NCI-H345 (cell line): ENCODE measurements at regions not wholly inside any gene's neighbourhood (a gene's known extent, or its start where the extent isn't known, plus 50 kb on each side); places are given as distances from the start of the nearest gene placed in this dataset.
"Not testable (repeated sequence)": the region's sequence is repeated elsewhere in the genome, so short reads cannot be mapped to it uniquely, and the experiment has no call there.

Experiments
- DNase-seq: peaks from one replicate; lab custom pipeline; 2025; lab: John Stamatoyannopoulos, UW

DNA sequence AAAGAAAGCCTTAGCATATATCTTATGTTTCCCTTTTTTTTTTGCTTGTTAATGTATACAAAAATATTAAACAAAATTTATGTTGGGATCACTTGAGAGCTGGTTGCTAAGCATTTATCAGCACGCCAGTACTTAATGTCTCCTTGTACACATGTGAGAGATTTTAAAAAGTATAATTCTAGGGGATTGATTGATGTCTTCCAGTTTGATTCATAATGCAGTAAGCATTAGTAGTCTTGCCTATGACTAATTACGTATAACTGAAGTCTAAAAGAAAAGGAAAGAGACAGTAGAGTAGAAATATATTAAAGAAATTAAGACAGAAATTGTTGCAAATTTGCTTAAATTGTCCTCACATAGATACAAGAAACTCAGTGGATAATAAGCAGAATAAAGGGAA, 1630.4 kb upstream of the B3GALT2 start:
- DNase-seq = no peak

DNA sequence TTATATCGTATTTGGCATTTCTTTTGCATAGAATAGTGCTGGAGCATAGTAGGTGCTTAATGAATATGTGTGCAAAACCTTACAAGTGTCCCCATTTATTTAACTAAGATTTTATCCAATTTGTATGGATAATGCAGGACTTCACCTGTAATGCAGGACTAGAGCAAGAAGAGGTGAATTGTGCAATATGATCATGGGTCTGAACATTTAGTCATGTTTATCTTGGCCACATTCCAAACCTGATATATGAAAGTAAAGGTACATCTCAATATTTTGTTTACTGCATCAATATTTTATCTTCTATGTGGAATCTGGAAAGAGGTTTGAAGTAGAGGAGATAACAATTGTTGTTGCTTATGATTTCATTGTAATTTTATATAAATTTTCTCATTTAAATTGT, 1626.7 kb upstream of the B3GALT2 start:
- peak; percentile 22 for DNase-seq

DNA sequence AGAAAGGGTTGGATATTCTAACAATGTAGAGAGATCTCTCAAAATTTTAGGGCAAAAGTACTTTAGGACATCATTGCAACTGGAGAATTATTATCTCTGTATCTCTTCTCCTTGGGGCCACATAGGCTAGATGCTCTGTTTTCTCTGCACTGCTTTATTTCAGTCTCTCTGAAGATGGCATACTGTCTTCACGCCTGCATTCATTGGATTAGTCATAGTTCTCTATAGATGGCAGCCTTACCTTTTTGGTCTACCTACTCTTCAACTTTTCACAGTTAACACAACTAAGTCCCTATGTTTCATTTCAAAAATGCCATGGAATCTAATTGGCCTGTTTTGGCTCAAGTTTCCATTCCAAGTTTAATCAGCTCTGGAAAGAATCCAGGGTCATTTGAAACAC, 1623.3 kb upstream of the B3GALT2 start:
- no peak for DNase-seq

DNA sequence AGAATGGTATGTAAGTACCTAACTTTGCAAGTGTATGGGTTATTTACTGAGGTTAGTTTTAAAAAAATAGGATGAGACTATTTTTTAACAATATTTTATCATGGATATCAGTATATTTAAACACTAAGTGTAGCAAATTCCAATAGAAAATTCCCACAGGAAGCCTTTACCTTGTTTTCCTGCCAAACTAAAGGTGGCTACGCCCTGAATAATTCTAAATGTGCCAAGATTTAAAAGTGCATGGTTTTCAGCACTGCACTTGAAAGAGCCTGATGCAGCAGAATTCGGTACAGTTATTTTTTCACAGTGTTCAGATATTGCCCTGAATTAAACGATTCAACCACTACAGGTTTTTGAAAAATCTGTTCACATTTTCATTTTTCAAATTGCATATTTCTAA, 1622.8 kb upstream of the B3GALT2 start:
- DNase-seq = no peak

DNA sequence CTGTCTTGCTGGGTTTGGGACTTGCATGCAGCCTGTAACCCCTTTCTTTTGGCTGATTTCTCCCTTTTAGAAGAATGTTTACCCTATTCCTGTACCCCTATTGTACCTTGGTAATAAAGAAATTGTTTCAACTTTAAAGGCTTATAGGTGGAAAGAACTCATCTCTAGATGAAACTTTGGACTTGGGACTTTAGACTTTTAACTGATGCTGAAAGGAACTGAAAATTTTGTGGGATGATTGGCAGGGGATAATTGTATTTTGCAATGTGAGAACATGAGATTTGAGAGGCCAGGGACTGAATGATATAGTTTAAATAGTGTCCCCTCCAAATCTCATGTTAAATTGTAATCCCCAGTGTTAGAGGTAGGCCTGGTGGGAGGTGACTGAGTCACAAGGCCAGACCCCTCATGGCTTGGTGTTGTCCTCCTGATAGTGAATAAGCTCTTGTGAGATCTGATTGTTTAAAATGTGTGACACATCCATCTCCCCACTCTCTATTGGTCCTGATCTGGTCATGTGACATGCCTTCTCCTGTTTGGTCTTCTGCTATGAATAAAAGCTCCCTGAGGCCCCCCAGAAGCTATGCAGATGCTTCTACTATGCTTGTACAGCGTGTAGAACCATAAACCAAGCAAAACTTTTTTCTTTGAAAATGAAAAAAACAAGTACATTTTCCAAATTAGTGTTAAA, 1621.3 kb upstream of the B3GALT2 start:
- DNase-seq = no peak

DNA sequence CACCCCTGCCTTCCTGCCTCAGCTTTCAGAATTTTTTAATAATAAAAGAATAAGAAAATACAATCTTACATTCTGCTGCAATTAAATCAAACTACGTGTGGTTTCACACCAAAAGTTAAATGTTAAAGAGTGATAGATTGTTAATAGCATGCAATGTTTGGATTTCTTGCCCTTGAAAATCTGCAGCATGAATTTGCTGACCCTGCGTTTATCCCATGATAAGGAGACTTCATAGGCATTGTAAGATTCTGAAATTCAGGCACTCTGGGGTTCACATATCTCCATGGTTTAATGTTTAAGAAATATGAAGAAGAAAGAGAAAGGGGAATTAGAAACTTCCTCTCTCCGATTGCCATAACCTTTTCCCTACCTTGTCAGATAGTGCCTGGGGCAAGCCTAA, 1616.2 kb upstream of the B3GALT2 start:
- DNase-seq = no peak

DNA sequence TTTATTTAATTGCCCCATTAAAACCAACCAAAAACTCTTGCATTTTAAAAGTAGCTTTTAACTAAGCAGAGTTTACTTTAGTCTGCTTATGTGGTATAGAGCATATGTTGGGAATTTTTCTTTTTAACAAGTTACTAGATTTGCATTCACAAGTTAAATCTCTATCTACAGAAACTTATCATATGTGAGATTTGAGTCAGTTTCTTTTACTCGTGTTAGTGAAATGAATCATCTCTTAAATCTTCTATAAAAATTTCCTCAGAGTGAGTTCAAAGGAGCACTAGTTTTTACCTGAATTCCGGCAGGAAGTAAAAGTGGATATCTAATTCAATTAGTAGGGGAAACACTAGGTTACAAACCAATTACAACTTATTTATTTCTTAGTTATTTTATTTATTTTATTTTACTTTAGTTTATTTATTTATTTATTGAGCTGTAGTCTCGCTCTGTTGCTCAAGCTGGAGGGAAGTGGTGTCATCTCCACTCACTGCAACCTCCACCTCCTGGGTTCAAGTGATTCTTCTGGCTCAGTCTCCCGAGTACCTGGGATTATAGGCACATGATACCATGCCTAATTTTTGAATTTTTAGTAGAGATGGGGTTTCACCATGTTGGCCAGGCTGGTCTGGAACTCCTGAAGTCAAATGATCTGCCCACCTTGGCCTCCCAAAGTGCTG, 1609.6 kb upstream of the B3GALT2 start:
- no peak for DNase-seq

DNA sequence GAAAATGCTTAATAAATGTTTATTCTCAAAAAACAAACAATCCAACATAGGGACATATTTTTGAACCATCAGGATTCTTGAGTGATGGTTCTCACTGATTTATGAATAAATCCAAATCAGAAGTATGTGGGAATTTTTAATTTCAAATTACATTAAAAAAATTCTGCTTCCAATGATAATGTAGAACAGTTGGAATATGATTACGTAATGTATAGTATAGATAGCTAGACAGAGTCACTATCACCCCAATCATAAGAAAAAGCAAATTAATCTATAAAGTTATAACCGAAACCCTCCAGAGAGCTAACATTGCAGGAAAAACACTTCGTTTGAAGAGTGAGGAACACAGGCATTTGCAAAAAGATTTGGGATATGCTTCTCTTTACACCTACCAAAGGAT, 1600.6 kb upstream of the B3GALT2 start:
- DNase-seq = no peak

DNA sequence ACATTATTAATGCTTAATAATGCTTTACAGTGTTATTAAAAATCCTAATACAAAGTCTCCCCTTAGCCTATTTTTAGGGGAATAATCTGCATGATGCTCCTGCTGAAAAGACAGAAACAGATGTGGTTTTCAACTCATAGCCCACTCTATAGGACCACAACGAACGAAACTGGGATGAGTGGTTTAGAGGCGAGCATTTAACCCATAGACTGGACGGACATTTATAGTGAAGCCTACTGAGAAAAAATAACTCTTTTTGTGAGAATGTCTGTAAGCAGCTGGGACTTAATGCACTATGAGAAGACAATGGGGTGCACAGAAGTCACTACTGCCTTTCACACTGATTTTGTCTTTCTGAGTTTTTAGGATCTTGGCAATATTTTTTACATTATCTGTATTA, 1599.6 kb upstream of the B3GALT2 start:
- DNase-seq = no peak

DNA sequence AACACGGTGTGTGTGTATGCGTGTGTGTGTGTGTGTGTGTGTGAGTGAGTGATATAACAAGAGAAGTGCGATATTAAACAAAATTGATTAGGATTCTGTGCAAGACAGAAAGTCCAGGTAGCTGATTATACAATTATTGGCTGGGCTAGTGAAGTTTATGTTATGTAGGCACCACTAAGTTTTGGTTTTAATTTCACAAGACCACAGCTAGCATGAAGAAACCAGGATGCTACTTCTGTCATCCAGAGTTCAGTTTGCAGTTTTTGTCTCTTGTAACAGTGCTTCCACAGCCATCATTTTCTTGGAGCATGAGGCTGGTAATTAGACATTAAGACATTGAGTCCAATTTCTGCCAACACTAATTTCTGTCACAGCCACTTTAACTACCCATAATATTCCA, 1590.2 kb upstream of the B3GALT2 start:
- DNase-seq = no peak

DNA sequence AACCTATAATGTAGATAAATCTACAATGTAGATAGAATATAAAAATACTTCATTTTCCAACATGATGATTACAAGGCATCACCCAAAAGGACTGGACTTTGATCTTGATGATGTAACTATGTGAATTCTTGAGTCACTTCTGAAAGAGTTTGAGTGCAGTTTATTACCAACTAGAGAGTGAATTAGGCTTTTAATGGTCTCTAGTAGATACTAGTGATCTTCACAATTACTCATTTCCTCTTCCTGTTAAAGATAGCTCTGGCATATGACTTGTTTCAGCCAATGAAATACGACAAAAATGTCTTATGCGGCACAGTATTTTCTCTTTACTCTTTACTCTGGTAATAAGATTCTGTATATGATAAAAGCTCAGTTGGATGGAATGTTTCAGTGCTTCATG, 1588.1 kb upstream of the B3GALT2 start:
- DNase-seq = no peak

DNA sequence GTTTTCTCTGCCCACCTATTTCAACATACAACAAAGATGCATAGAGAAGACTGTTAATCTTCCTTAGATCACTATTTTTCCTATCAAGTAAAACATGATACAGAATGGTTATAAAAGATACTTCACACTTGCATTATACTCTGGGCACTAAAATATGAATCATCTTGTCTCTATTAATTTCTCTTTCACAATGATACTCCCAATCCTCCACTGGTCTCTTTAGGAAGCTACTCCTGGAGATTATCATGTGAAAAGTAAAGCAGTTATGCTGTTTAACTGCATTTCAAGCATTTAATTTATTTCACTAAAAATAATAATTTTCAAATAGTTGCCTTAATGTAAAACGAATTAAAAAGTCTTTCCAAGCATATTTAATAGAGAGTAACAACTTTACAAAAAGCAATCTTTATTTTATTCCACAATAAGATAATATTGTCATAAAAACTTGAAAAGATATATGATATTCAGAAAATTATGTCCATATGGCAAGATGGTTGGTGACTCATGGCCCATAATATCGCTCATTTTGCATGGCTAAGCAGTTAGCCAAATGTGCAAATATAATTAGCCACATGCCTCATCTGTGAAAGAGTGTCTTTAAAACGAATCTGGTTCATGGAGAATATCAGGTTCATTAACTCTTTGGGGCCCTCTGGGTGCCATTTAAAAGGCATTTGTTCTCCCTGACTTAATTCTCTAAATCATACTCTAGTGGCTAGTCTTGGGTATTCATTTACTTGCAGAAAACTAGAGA, 1569.0 kb upstream of the B3GALT2 start:
- DNase-seq = no peak

DNA sequence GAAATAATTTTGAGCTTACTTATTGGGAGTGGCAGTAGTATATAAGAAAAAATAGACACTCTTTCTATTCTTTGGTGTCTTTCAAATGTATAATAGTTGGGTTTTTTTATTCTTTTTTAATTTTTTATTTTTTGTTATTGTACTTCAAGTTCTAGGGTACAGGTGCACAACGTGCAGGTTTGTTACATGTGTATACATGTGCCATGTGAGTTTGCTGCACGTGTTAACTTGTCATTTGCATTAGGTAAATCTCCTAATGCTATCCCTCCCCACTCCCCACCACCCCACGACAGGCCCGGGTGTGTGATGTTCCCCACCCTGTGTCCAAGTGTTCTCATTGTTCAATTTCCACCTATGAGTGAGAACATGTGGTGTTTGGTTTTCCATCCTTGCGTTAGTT, 1552.4 kb upstream of the B3GALT2 start:
- not testable (repeated sequence) for DNase-seq

DNA sequence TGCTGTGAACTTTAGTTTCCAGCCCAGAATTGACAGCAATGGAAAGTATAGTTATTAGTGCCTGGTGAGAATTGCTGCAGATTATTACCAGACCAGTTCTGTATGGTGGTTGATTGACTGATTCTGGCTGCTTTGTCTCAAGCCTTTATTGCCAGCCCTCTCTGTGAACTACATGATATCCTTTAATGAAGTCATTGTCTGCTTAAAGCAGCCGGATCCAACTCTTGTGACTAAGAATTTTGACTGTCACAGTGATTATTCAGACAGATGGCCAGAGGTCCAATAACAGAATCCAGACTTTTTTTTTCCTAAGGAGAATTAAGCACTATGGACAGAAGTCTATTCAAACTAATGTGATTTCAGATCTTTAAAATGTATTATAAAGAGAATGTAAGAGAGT, 1548.6 kb upstream of the B3GALT2 start:
- no peak for DNase-seq

DNA sequence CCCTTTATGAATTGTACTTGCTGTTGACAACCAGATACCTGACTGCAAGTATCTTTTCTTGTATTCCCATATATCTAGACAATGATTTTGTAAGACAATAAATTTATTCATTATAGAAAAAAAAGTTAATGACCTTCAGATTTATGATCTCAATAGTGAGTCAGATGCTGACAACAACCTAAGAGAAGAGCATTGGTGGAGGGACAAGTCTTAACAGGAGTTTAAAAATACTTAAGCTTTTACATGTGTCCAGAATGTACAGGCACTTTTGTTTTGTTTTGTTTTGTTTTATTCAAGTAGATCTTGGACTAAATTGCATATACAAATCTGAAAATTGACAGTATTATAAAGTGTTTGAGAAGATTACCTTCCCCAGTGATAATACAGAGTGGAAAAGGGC, 1544.6 kb upstream of the B3GALT2 start:
- DNase-seq = no peak

DNA sequence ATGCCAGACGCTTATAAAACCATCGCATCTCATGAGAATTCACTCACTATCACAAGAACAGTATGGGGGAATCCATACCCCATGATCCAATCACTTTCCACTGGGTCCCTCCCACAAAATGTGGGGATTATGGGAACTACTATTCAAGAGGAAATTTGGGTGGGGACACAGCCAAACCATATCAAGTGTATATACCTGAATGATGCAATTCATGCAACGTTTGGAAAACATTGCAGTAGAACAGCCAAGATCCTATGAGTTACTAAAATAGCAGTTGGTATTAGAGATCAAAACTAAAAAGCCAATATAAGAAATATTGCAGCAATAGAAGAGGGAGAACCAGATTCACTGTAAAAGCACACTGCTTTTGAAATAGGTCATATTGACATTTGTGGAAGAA, 1543.9 kb upstream of the B3GALT2 start:
- no peak for DNase-seq

DNA sequence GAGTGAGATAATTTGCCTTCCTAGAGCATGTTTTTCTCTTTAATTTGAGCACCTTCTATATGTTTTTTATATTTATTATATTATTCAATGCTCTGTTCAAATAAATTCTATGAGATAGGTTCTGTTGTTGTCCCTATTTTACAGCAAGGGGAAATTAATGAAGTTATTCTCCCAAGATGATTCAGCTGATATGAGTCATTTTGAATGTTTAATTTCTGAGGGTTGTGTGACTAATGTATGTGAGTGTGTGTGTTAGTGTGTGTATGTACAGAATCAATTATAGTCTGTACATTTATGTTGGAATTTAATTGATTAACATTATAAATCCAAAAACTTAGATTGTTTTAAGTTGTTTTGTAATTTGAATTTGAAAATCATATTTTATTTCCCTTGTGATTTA, 1536.7 kb upstream of the B3GALT2 start:
- no peak for DNase-seq

DNA sequence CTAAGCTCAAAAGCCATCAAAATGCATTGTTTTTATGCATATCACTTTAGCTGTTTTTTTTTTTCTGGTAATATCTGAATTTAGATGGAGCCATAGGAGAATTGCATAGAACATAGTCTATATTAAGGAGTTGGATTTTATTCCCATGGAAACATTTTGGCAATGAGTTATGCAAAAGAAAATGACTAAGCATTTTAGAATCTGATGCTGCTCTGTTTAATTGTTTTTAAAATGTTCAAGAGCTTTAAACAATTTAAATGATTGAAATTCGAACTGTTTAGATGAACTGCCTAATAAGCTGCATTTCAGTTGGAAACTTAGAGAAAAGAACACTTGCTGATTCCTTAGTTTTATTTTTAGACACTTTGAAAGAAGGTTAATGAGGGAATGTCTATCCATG, 1531.5 kb upstream of the B3GALT2 start:
- DNase-seq = no peak

DNA sequence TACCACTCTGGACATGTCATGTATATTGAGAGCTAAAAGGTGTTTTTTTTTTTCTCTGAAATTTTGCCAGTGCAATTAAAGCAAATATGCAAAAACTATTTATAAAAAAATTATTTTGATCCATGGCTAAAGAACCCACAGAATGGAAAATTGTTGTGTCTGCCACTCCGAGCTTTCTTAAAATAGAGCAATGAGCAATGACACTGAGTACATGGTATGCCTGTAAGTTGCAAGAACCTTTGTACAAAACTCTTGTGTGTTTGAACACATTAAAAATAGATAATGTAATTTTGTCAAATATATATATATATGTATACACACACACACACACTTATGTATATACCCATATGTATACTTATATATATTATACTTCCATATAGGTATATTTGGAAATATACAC, 1530.9 kb upstream of the B3GALT2 start:
- no peak for DNase-seq

DNA sequence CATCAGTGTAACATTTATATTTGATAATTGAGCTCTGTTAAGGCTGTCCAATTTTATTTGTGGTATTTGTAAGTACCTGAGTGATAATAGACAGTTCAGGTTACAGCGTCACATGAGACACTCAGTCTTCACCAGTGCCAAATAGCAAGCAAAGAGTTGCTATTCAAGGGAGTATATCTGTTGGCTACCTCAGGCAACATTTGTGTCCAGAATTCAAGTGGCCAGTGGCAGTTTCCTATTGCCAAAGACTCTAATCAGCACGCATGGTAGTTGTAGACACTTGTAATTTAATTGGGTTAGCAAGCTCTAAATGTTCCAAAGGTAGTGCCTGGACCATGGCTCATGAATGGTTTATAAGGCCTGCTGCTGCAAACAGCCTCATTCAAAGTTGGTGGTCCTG, 1524.3 kb upstream of the B3GALT2 start:
- no peak for DNase-seq

DNA sequence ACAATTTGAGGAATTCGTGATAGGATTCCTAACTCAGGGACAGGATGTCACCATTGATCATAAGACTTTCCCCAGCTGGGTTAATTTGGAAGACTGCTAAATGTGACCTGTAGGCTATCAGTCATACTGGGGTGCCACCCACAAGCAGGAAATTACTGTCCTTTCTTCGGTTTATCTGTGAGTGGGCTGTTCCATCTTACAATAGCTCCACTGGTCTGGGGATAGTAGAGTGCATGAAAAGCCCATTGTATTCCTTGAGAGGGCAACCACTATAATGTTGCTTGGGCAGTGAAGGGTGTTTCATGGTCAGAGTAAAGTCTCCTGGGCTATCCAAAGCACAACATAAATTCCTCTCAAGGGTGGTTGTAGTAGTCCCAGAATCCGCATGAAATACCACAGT, 1523.0 kb upstream of the B3GALT2 start:
- DNase-seq = no peak

DNA sequence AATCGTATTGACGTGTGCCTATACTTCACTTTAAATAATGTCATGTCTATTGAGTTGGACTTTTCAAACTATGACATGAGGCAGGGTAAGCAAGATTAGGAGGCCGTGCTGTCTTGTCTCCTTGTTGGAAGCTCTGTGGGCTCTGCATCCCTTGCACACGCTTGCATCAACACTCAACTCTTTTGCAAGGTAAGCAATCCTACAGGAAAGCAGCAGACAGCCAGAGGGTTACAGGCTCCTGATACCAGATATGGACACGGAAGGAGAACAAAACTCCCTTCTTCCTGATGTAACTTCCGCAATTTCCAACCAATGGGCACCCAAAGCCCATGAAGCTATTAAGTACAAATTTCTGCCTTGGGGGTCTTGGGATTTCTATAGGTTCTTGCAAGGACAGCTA, 1520.7 kb upstream of the B3GALT2 start:
- DNase-seq = no peak

DNA sequence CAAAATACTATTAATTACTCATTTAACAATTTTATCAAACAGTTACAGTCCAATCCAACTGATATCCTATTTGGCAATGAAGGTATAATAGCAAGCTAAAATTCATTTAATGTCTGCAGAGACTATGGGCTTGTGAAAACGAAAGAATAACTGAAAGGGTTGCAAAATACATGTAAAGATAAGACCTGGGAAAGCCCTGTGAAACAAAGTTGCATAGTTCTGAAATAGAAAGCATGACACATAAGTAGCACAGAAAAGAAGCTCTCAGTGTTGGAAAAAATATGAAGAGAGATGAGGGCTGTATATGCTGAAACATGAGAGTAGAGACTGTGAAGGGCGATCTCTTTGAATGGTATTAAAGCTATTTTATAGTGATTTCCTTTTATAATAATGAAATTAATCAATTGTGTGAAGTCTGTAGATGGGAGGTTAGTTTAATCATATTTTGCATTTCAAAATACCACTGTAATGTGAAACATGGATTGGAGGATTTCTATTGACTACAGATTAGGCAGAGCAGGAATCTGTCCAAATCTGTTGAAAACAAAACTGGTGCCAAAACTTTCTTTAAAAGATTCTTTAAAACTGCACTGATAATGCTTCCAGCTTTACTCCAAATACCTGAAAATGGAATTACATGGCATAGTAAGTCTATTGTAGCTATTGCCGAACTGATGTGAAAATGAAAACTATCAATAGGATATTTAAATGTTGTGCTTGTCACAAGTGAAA, 1518.9 kb upstream of the B3GALT2 start:
- DNase-seq = no peak
